ENCODE measurements at regions not wholly inside any gene's neighbourhood (a gene's known extent, or its start where the extent isn't known, plus 50 kb on each side); places are given as distances from the start of the nearest gene placed in this dataset.
A peak's percentile ranks its signal among the peaks of the same experiment; 100 is the strongest.

- H3K4me3 ChIP-seq (ENCODE audit: low read length in 2 of 2) = no peak overlapping the region
- intact Hi-C loops (cut with micrococcal nuclease) = no loop called here
- no peak overlapping the region for H3K27ac ChIP-seq (ENCODE audit: low read depth, low read length)
- ChIA-PET POLR2A (ENCODE audit: partially characterized antibody) (no interaction called here), CTCF (ENCODE audit: partially characterized antibody) (no interaction called here)
- Mint-ChIP-seq H3K36me3 (no peaks in the 10 kb centered on the region), H3K4me1 (no peaks in the 10 kb centered on the region), H3K9me3 (peaks cover 0 to 7% (median 0%) of the 10 kb centered on the region in 8 donors), H3K27ac (no peak overlapping the region), H3K4me3 (no peak overlapping the region), H3K27me3 (peaks cover 5 to 7% of the 10 kb centered on the region in 2 donors)
- H3K27me3 ChIP-seq (ENCODE audit: insufficient read depth, low read length) = no peaks in the 10 kb centered on the region
- no peaks in the 10 kb centered on the region for H3K9me3 ChIP-seq (ENCODE audit: control insufficient read depth in 1 of 2, low read length in 2 of 2)
- H3K36me3 ChIP-seq (ENCODE audit: insufficient read depth, low read length) = no peaks in the 10 kb centered on the region
- no peak for DNase-seq
- H3K4me1 ChIP-seq (ENCODE audit: insufficient read depth, low read length) = no peaks in the 10 kb centered on the region
These were observed 398.5 kb upstream of the PROK2 start for GRCh38 chr3:72183489-72183888.

- no peak overlapping the region for H3K27ac ChIP-seq (ENCODE audit: low read depth, low read length)
- ChIA-PET POLR2A (ENCODE audit: partially characterized antibody) (no interaction called here), CTCF (ENCODE audit: partially characterized antibody) (interaction anchor here (1.7 kb wide), 1 partner anchor 9 kb away, joined by 3 read pairs; no protein-coding TSS in a partner anchor)
- intact Hi-C loops (cut with micrococcal nuclease) = no loop called here
- Mint-ChIP-seq H3K36me3 (no peaks in the 10 kb centered on the region), H3K27me3 (peaks cover 5 to 7% of the 10 kb centered on the region in 2 donors), H3K9me3 (peaks cover 0 to 7% (median 0%) of the 10 kb centered on the region in 8 donors), H3K27ac (no peak overlapping the region), H3K4me3 (no peak overlapping the region), H3K4me1 (peaks cover 0 to 2% (median 0%) of the 10 kb centered on the region in 4 donors)
- H3K9me3 ChIP-seq (ENCODE audit: control insufficient read depth in 1 of 2, low read length in 2 of 2) = no peaks in the 10 kb centered on the region
- H3K27me3 ChIP-seq (ENCODE audit: insufficient read depth, low read length) = no peaks in the 10 kb centered on the region
- no peak for DNase-seq
- H3K4me1 ChIP-seq (ENCODE audit: insufficient read depth, low read length) = no peaks in the 10 kb centered on the region
- H3K4me3 ChIP-seq (ENCODE audit: low read length in 2 of 2) = no peak overlapping the region
- H3K36me3 ChIP-seq (ENCODE audit: insufficient read depth, low read length) = no peaks in the 10 kb centered on the region
These were observed 397.3 kb upstream of the PROK2 start for GRCh38 chr3:72182206-72182605.

- intact Hi-C loops (cut with micrococcal nuclease) = no loop called here
- Histone ChIP-seq H3K4me1 (ENCODE audit: insufficient read depth, low read length) (no peaks in the 10 kb centered on the region), H3K36me3 (ENCODE audit: insufficient read depth, low read length) (no peaks in the 10 kb centered on the region), H3K4me3 (ENCODE audit: low read length in 2 of 2) (no peak overlapping the region), H3K27ac (ENCODE audit: low read depth, low read length) (no peak overlapping the region), H3K9me3 (ENCODE audit: control insufficient read depth in 1 of 2, low read length in 2 of 2) (no peaks in the 10 kb centered on the region), H3K27me3 (ENCODE audit: insufficient read depth, low read length) (no peaks in the 10 kb centered on the region)
- Mint-ChIP-seq H3K27ac (no peak overlapping the region), H3K4me3 (no peak overlapping the region), H3K36me3 (no peaks in the 10 kb centered on the region), H3K9me3 (peaks cover 0 to 7% (median 0%) of the 10 kb centered on the region in 8 donors), H3K27me3 (peaks cover 10 to 11% of the 10 kb centered on the region in 2 donors), H3K4me1 (peaks cover 0 to 6% (median 1%) of the 10 kb centered on the region in 4 donors)
- ChIA-PET CTCF (ENCODE audit: partially characterized antibody) (interaction anchor here (1.7 kb wide), 1 partner anchor 10 kb away, joined by 3 read pairs; no protein-coding TSS in a partner anchor), POLR2A (ENCODE audit: partially characterized antibody) (no interaction called here)
- no peak for DNase-seq
These were observed 396.3 kb upstream of the PROK2 start for GRCh38 chr3:72181251-72181650.

GRCh38 chr3:72180405-72180804 lies 395.5 kb upstream of the PROK2 start:
- Histone ChIP-seq H3K4me1 (ENCODE audit: insufficient read depth, low read length) (no peaks in the 10 kb centered on the region), H3K27me3 (ENCODE audit: insufficient read depth, low read length) (no peaks in the 10 kb centered on the region), H3K27ac (ENCODE audit: low read depth, low read length) (no peak overlapping the region), H3K4me3 (ENCODE audit: low read length in 2 of 2) (no peak overlapping the region), H3K36me3 (ENCODE audit: insufficient read depth, low read length) (no peaks in the 10 kb centered on the region), H3K9me3 (ENCODE audit: control insufficient read depth in 1 of 2, low read length in 2 of 2) (no peaks in the 10 kb centered on the region)
- Mint-ChIP-seq H3K27ac (no peak overlapping the region), H3K4me1 (peaks cover 0 to 6% (median 1%) of the 10 kb centered on the region in 4 donors), H3K27me3 (peaks cover 14 to 15% of the 10 kb centered on the region in 2 donors), H3K4me3 (no peak overlapping the region), H3K36me3 (no peaks in the 10 kb centered on the region), H3K9me3 (peaks cover 0 to 7% (median 0%) of the 10 kb centered on the region in 8 donors)
- intact Hi-C loops (cut with micrococcal nuclease) = no loop called here
- CTCF ChIA-PET (ENCODE audit: partially characterized antibody) = no interaction called here
- DNase-seq = no peak
- POLR2A ChIA-PET (ENCODE audit: partially characterized antibody) = no interaction called here

GRCh38 chr3:72179107-72179464 lies 394.1 kb upstream of the PROK2 start:
- H3K36me3 Mint-ChIP-seq = no peaks in the 10 kb centered on the region
- H3K27ac Mint-ChIP-seq = no peak overlapping the region
- H3K4me1 ChIP-seq (ENCODE audit: insufficient read depth, low read length) = no peaks in the 10 kb centered on the region
- ChIA-PET CTCF (ENCODE audit: partially characterized antibody) (no interaction called here), POLR2A (ENCODE audit: partially characterized antibody) (no interaction called here)
- intact Hi-C loops (cut with micrococcal nuclease) = no loop called here
- H3K4me1 Mint-ChIP-seq = peaks cover 0 to 6% (median 1%) of the 10 kb centered on the region in 4 donors
- no peak for DNase-seq
- no peaks in the 10 kb centered on the region for H3K27me3 ChIP-seq (ENCODE audit: insufficient read depth, low read length)
- H3K9me3 Mint-ChIP-seq = peaks cover 0 to 7% (median 0%) of the 10 kb centered on the region in 8 donors
- no peak overlapping the region for H3K4me3 ChIP-seq (ENCODE audit: low read length in 2 of 2)
- H3K9me3 ChIP-seq (ENCODE audit: control insufficient read depth in 1 of 2, low read length in 2 of 2) = no peaks in the 10 kb centered on the region
- H3K27me3 Mint-ChIP-seq = peaks cover 14 to 21% of the 10 kb centered on the region in 2 donors
- no peak overlapping the region for H3K4me3 Mint-ChIP-seq
- no peak overlapping the region for H3K27ac ChIP-seq (ENCODE audit: low read depth, low read length)
- H3K36me3 ChIP-seq (ENCODE audit: insufficient read depth, low read length) = no peaks in the 10 kb centered on the region

GRCh38 chr3:72178463-72179106 lies 393.6 kb upstream of the PROK2 start:
- H3K27me3 Mint-ChIP-seq = peaks cover 14 to 21% of the 10 kb centered on the region in 2 donors
- peaks cover 0 to 5% (median 0%) of the 10 kb centered on the region in 8 donors for H3K9me3 Mint-ChIP-seq
- intact Hi-C loops (cut with micrococcal nuclease) = no loop called here
- no peaks in the 10 kb centered on the region for H3K36me3 Mint-ChIP-seq
- no peak for DNase-seq
- no peaks in the 10 kb centered on the region for H3K9me3 ChIP-seq (ENCODE audit: control insufficient read depth in 1 of 2, low read length in 2 of 2)
- peaks cover 0 to 6% (median 1%) of the 10 kb centered on the region in 4 donors for H3K4me1 Mint-ChIP-seq
- ChIA-PET CTCF (ENCODE audit: partially characterized antibody) (no interaction called here), POLR2A (ENCODE audit: partially characterized antibody) (no interaction called here)
- H3K27me3 ChIP-seq (ENCODE audit: insufficient read depth, low read length) = no peaks in the 10 kb centered on the region
- H3K4me3 Mint-ChIP-seq = no peak overlapping the region
- H3K4me3 ChIP-seq (ENCODE audit: low read length in 2 of 2) = no peak overlapping the region
- no peaks in the 10 kb centered on the region for H3K36me3 ChIP-seq (ENCODE audit: insufficient read depth, low read length)
- H3K27ac Mint-ChIP-seq = no peak overlapping the region
- no peak overlapping the region for H3K27ac ChIP-seq (ENCODE audit: low read depth, low read length)
- H3K4me1 ChIP-seq (ENCODE audit: insufficient read depth, low read length) = no peaks in the 10 kb centered on the region

GRCh38 chr3:72177075-72178050 lies 392.4 kb upstream of the PROK2 start:
- peaks cover 0 to 2% (median 0%) of the 10 kb centered on the region in 8 donors for H3K9me3 Mint-ChIP-seq
- peaks cover 14 to 19% of the 10 kb centered on the region in 2 donors for H3K27me3 Mint-ChIP-seq
- intact Hi-C loops (cut with micrococcal nuclease) = no loop called here
- no peak overlapping the region for H3K4me3 ChIP-seq (ENCODE audit: low read length in 2 of 2)
- peak overlapping the region in 2 of 8 donors; percentile 47 to 57 for H3K4me3 Mint-ChIP-seq
- H3K9me3 ChIP-seq (ENCODE audit: control insufficient read depth in 1 of 2, low read length in 2 of 2) = no peaks in the 10 kb centered on the region
- POLR2A ChIA-PET (ENCODE audit: partially characterized antibody) = no interaction called here
- no peaks in the 10 kb centered on the region for H3K36me3 ChIP-seq (ENCODE audit: insufficient read depth, low read length)
- CTCF ChIA-PET (ENCODE audit: partially characterized antibody) = no interaction called here
- H3K4me1 Mint-ChIP-seq = peaks cover 0 to 6% (median 1%) of the 10 kb centered on the region in 4 donors
- no peaks in the 10 kb centered on the region for H3K4me1 ChIP-seq (ENCODE audit: insufficient read depth, low read length)
- H3K27ac ChIP-seq (ENCODE audit: low read depth, low read length) = no peak overlapping the region
- no peak overlapping the region for H3K27ac Mint-ChIP-seq
- DNase-seq = no peak
- H3K36me3 Mint-ChIP-seq = no peaks in the 10 kb centered on the region
- no peaks in the 10 kb centered on the region for H3K27me3 ChIP-seq (ENCODE audit: insufficient read depth, low read length)

Data from CD4-positive, alpha-beta memory T cell (primary cell).